ENCODE measurements at regions not wholly inside any gene's neighbourhood (a gene's known extent, or its start where the extent isn't known, plus 50 kb on each side); places are given as distances from the start of the nearest gene placed in this dataset.
A peak's percentile ranks its signal among the peaks of the same experiment; 100 is the strongest.

- no peak for DNase-seq (ENCODE audit: low spot score)
Measured at GRCh38 chr10:44301781-44302355, 83.0 kb downstream of the CXCL12 start.

GRCh38 chr10:44300666-44301649 lies 83.9 kb downstream of the CXCL12 start:
- DNase-seq (ENCODE audit: low spot score), result no peak

- DNase-seq (ENCODE audit: low spot score), result no peak
Measured at GRCh38 chr10:44298713-44299112, 86.2 kb downstream of the CXCL12 start.

- no peak for DNase-seq (ENCODE audit: low spot score)
Measured at GRCh38 chr10:44297963-44298362, 86.9 kb downstream of the CXCL12 start.

GRCh38 chr10:44295644-44296241 lies 89.2 kb downstream of the CXCL12 start:
- peak; percentile 57 for DNase-seq (ENCODE audit: low spot score)

GRCh38 chr10:44294726-44295412 lies 90.0 kb downstream of the CXCL12 start:
- DNase-seq (ENCODE audit: low spot score), result no peak

- DNase-seq (ENCODE audit: low spot score), result no peak
Measured at GRCh38 chr10:44293842-44294241, 91.1 kb downstream of the CXCL12 start.

GRCh38 chr10:44293306-44293778 lies 91.6 kb downstream of the CXCL12 start:
- DNase-seq (ENCODE audit: low spot score), result no peak

GRCh38 chr10:44292390-44293002 lies 92.4 kb downstream of the CXCL12 start:
- peak; percentile 63 for DNase-seq (ENCODE audit: low spot score)

- no peak for DNase-seq (ENCODE audit: low spot score)
Measured at GRCh38 chr10:44291091-44291490, 93.8 kb downstream of the CXCL12 start.

- DNase-seq (ENCODE audit: low spot score), result no peak
Measured at GRCh38 chr10:44289125-44289524, 95.8 kb downstream of the CXCL12 start.

- no peak for DNase-seq (ENCODE audit: low spot score)
Measured at GRCh38 chr10:44287408-44287807, 97.5 kb downstream of the CXCL12 start.

- DNase-seq (ENCODE audit: low spot score), result no peak
Measured at GRCh38 chr10:44284198-44285084, 100.5 kb downstream of the CXCL12 start.

GRCh38 chr10:44282626-44283300 lies 102.1 kb downstream of the CXCL12 start:
- no peak for DNase-seq (ENCODE audit: low spot score)

GRCh38 chr10:44281662-44282061 lies 103.2 kb downstream of the CXCL12 start:
- no peak for DNase-seq (ENCODE audit: low spot score)

- no peak for DNase-seq (ENCODE audit: low spot score)
Measured at GRCh38 chr10:44281089-44281613, 103.7 kb downstream of the CXCL12 start.

- DNase-seq (ENCODE audit: low spot score), result no peak
Measured at GRCh38 chr10:44280226-44281014, 104.5 kb downstream of the CXCL12 start.

GRCh38 chr10:44279426-44280126 lies 105.3 kb downstream of the CXCL12 start:
- no peak for DNase-seq (ENCODE audit: low spot score)
